MM.1S (cell line): ENCODE measurements at regions not wholly inside any gene's neighbourhood (a gene's known extent, or its start where the extent isn't known, plus 50 kb on each side); places are given as distances from the start of the nearest gene placed in this dataset.
"Not testable (repeated sequence)": the region's sequence is repeated elsewhere in the genome, so short reads cannot be mapped to it uniquely, and the experiment has no call there.

Experiments used
- DNase-seq: peaks from one replicate; pipeline ENCODE4 v3.0.0-alpha.2; 2015
- H2AFZ ChIP-seq: fragments of 300-600 bp; sonication (generic); 2 replicates; pipeline ENCODE4 v1.6.0; 2016; ENCODE audit warnings: antibody characterized with exemption, low read length
- H3F3A ChIP-seq: fragments of 300-600 bp; sonication (generic); 2 replicates; pipeline ENCODE4 v1.6.1; 2016; ENCODE audit warnings: mild to moderate bottlenecking, antibody characterized with exemption, low read length, moderate library complexity, mixed read lengths; ENCODE audit not compliant: insufficient read depth
- H3K27ac ChIP-seq: fragments of 300-600 bp; sonication (generic); 2 replicates; pipeline ENCODE4 v1.5.1; 2016; ENCODE audit warnings: mild to moderate bottlenecking, low read length
- H3K27me3 ChIP-seq: fragments of 300-600 bp; sonication (generic); replicated peaks from 2 replicates; pipeline ENCODE4 v1.6.0; 2016; ENCODE audit warnings: low read length; ENCODE audit not compliant: insufficient read depth
- H3K36me3 ChIP-seq: fragments of 300-600 bp; sonication (generic); replicated peaks from 2 replicates; pipeline ENCODE4 v1.6.1; 2016; ENCODE audit warnings: mild to moderate bottlenecking, low read length, mixed read lengths; ENCODE audit not compliant: insufficient read depth
- H3K4me1 ChIP-seq: fragments of 300-600 bp; sonication (generic); 2 replicates; pipeline ENCODE4 v1.6.1; 2016; ENCODE audit warnings: low read length, mixed read lengths
- H3K4me2 ChIP-seq: fragments of 300-600 bp; sonication (generic); 2 replicates; pipeline ENCODE4 v1.6.0; 2016; ENCODE audit warnings: low read depth, low read length
- H3K4me3 ChIP-seq: fragments of 300-600 bp; sonication (generic); 2 replicates; pipeline ENCODE4 v1.5.1; 2016; ENCODE audit warnings: low read length, mixed read lengths
- H3K79me2 ChIP-seq: fragments of 300-600 bp; sonication (generic); 2 replicates; pipeline ENCODE4 v1.6.1; 2016; ENCODE audit warnings: mixed run types, low read length, mixed read lengths
- H3K9ac ChIP-seq: fragments of 300-600 bp; sonication (generic); 2 replicates; pipeline ENCODE4 v1.6.1; 2016; ENCODE audit warnings: low read length, mixed read lengths
- H3K9me2 ChIP-seq: fragments of 300-600 bp; sonication (generic); replicated peaks from 2 replicates; pipeline ENCODE4 v1.6.1; 2016; ENCODE audit warnings: mild to moderate bottlenecking, low read length, mixed read lengths; ENCODE audit not compliant: insufficient read depth
- H3K9me3 ChIP-seq: fragments of 300-600 bp; sonication (generic); replicated peaks from 2 replicates; pipeline ENCODE4 v1.6.1; 2016; ENCODE audit warnings: mild to moderate bottlenecking, low read length, mixed read lengths; ENCODE audit not compliant: insufficient read depth
- H4K20me1 ChIP-seq: fragments of 300-600 bp; sonication (generic); 2 replicates; pipeline ENCODE4 v1.6.1; 2016; ENCODE audit warnings: mild to moderate bottlenecking, low read length, moderate library complexity, mixed read lengths; ENCODE audit not compliant: insufficient read depth
- CTCF ChIP-seq: fragments of 300-600 bp; sonication (generic); IDR thresholded peaks from 2 replicates; pipeline ENCODE4 v1.5.1; 2016; ENCODE audit warnings: antibody characterized with exemption, low read length, mixed read lengths
- EZH2 ChIP-seq: fragments of 300-600 bp; sonication (generic); optimal IDR thresholded peaks from 2 replicates; pipeline ENCODE3; 2017; ENCODE audit warnings: low read depth, mild to moderate bottlenecking, antibody characterized with exemption, low read length, mixed read lengths
- EZH2phosphoT487 ChIP-seq: fragments of 300-600 bp; sonication (generic); IDR thresholded peaks from 2 replicates; pipeline ENCODE4 v1.6.1; 2018; ENCODE audit warnings: antibody characterized with exemption, low read length

- Histone ChIP-seq H3K4me3 (no peak overlapping the region), H3K27me3 (no peaks in the 10 kb centered on the region), H3K36me3 (no peaks in the 10 kb centered on the region), H3K9me3 (no peaks in the 10 kb centered on the region), H3K9ac (no peak overlapping the region), H3K4me2 (no peak overlapping the region), H3K79me2 (no peaks in the 10 kb centered on the region), H4K20me1 (no peaks in the 10 kb centered on the region), H2AFZ (no peak overlapping the region), H3K27ac (no peak overlapping the region), H3F3A (no peaks in the 10 kb centered on the region), H3K9me2 (no peaks in the 10 kb centered on the region), H3K4me1 (peaks cover 11% of the 10 kb centered on the region)
- DNase-seq = no peak
- TF ChIP-seq EZH2 (no peak), CTCF (no peak), EZH2phosphoT487 (no peak)
Measured at GRCh38 chr6:82506526-82506925, 142.9 kb downstream of the TPBG start.

GRCh38 chr6:82507112-82507511, 143.5 kb downstream of the TPBG start:
- no peaks in the 10 kb centered on the region for H3K36me3 ChIP-seq
- H3K9me2 ChIP-seq = no peaks in the 10 kb centered on the region
- H4K20me1 ChIP-seq = no peaks in the 10 kb centered on the region
- no peak overlapping the region for H3K4me2 ChIP-seq
- no peaks in the 10 kb centered on the region for H3K27me3 ChIP-seq
- H3F3A ChIP-seq = 0 out of 2 replicates have a peak, but pooled peaks cover 4% of the 10 kb centered on the region
- TF ChIP-seq EZH2 (no peak), CTCF (no peak), EZH2phosphoT487 (no peak)
- H3K4me1 ChIP-seq = peaks cover 17% of the 10 kb centered on the region
- H3K4me3 ChIP-seq = no peak overlapping the region
- no peaks in the 10 kb centered on the region for H3K79me2 ChIP-seq
- H3K9ac ChIP-seq = no peak overlapping the region
- H3K27ac ChIP-seq = no peak overlapping the region
- no peaks in the 10 kb centered on the region for H3K9me3 ChIP-seq
- no peak for DNase-seq
- no peak overlapping the region for H2AFZ ChIP-seq

- H3K9me2 ChIP-seq = no peaks in the 10 kb centered on the region
- no peaks in the 10 kb centered on the region for H3K36me3 ChIP-seq
- peak; percentile 79 for DNase-seq
- no peaks in the 10 kb centered on the region for H4K20me1 ChIP-seq
- no peak overlapping the region for H3K4me3 ChIP-seq
- no peak overlapping the region for H3K9ac ChIP-seq
- no peaks in the 10 kb centered on the region for H3K79me2 ChIP-seq
- no peaks in the 10 kb centered on the region for H3K9me3 ChIP-seq
- 0 out of 2 replicates have a peak, but pooled peaks cover 4% of the 10 kb centered on the region for H3F3A ChIP-seq
- peak overlapping the region; percentile 34; the same call in 1 of the 2 replicates for H3K4me2 ChIP-seq
- peak overlapping the region; percentile 13; the same call in 1 of the 2 replicates for H3K27ac ChIP-seq
- H3K4me1 ChIP-seq = peaks cover 19% of the 10 kb centered on the region
- H2AFZ ChIP-seq = no peak overlapping the region
- TF ChIP-seq EZH2 (no peak), EZH2phosphoT487 (no peak), CTCF (no peak)
- H3K27me3 ChIP-seq = no peaks in the 10 kb centered on the region
Measured at GRCh38 chr6:82511546-82511945, 147.9 kb downstream of the TPBG start.

- H4K20me1 ChIP-seq = not testable (repeated sequence)
Measured at GRCh38 chr6:82517896-82518295, 154.3 kb downstream of the TPBG start.

More at GRCh38 chr6:82517896-82518295, 154.3 kb downstream of the TPBG start:
- not testable (repeated sequence) for H3F3A ChIP-seq, H3K27ac ChIP-seq, H3K4me2 ChIP-seq, H3K9me3 ChIP-seq, H3K9ac ChIP-seq, H3K27me3 ChIP-seq, DNase-seq, H2AFZ ChIP-seq, H3K4me1 ChIP-seq, H3K9me2 ChIP-seq, H3K79me2 ChIP-seq, H3K36me3 ChIP-seq, H3K4me3 ChIP-seq
